ENCODE measurements at regions not wholly inside any gene's neighbourhood (a gene's known extent, or its start where the extent isn't known, plus 50 kb on each side); places are given as distances from the start of the nearest gene placed in this dataset.

DNA sequence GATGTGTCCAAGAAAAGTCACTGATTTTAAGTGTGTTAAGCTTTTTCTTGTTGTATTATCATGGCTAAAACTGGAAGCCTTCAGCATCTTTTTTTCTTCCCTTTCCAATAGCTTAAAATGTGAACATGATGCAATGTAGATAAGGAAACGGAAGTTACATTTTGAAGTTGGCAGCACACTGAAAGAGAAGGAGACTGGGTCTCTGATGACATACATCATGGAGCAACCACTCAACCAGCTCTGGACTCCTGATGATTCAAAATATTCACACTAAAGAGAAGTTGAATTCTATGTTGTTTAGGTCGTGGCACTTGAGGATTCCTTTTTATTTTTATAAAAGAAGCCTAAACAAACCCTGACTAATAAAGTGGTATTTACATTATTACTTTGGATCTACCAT is 488.3 kb upstream of the ALCAM start:
- ATAC-seq = no peak
- BruUV-seq (replicated peaks) = no TSS peak
- H3K36me3 ChIP-seq (ENCODE audit: control insufficient read depth, insufficient read depth, low read length) = no peaks in the 10 kb centered on the region
- ChIA-PET CTCF (no interaction called here), POLR2A (no interaction called here)
- no peaks in the 10 kb centered on the region for H3K4me1 ChIP-seq (ENCODE audit: control insufficient read depth, insufficient read depth, low read length)
- no peaks in the 10 kb centered on the region for H3K27me3 ChIP-seq (ENCODE audit: control insufficient read depth, insufficient read depth, low read length)
- no peak for DNase-seq (ENCODE audit: low read depth, low spot score)
- TF ChIP-seq SIN3A (IDR thresholded peaks at IDR 0.05; ENCODE audit: borderline replicate concordance, insufficient read depth, low read depth, low read length) (no peak), TCF7L2 (IDR thresholded peaks at IDR 0.05; ENCODE audit: low read depth, low read length) (no peak), POLR2AphosphoS5 (IDR thresholded peaks at IDR 0.05; ENCODE audit: low read depth, low read length) (no peak)
- TF ChIP-seq, protein P1, sequence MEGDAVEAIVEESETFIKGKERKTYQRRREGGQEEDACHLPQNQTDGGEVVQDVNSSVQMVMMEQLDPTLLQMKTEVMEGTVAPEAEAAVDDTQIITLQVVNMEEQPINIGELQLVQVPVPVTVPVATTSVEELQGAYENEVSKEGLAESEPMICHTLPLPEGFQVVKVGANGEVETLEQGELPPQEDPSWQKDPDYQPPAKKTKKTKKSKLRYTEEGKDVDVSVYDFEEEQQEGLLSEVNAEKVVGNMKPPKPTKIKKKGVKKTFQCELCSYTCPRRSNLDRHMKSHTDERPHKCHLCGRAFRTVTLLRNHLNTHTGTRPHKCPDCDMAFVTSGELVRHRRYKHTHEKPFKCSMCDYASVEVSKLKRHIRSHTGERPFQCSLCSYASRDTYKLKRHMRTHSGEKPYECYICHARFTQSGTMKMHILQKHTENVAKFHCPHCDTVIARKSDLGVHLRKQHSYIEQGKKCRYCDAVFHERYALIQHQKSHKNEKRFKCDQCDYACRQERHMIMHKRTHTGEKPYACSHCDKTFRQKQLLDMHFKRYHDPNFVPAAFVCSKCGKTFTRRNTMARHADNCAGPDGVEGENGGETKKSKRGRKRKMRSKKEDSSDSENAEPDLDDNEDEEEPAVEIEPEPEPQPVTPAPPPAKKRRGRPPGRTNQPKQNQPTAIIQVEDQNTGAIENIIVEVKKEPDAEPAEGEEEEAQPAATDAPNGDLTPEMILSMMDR (IDR thresholded peaks at IDR 0.05) = no peak
- TF ChIP-seq, protein P2, sequence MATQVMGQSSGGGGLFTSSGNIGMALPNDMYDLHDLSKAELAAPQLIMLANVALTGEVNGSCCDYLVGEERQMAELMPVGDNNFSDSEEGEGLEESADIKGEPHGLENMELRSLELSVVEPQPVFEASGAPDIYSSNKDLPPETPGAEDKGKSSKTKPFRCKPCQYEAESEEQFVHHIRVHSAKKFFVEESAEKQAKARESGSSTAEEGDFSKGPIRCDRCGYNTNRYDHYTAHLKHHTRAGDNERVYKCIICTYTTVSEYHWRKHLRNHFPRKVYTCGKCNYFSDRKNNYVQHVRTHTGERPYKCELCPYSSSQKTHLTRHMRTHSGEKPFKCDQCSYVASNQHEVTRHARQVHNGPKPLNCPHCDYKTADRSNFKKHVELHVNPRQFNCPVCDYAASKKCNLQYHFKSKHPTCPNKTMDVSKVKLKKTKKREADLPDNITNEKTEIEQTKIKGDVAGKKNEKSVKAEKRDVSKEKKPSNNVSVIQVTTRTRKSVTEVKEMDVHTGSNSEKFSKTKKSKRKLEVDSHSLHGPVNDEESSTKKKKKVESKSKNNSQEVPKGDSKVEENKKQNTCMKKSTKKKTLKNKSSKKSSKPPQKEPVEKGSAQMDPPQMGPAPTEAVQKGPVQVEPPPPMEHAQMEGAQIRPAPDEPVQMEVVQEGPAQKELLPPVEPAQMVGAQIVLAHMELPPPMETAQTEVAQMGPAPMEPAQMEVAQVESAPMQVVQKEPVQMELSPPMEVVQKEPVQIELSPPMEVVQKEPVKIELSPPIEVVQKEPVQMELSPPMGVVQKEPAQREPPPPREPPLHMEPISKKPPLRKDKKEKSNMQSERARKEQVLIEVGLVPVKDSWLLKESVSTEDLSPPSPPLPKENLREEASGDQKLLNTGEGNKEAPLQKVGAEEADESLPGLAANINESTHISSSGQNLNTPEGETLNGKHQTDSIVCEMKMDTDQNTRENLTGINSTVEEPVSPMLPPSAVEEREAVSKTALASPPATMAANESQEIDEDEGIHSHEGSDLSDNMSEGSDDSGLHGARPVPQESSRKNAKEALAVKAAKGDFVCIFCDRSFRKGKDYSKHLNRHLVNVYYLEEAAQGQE (IDR thresholded peaks at IDR 0.05; ENCODE audit: insufficient read depth in 1 of 2, low read depth in 2 of 2, low read length in 1 of 2) = no peak
- no peak overlapping the region for H3K27ac ChIP-seq (ENCODE audit: low read length)
- no peak overlapping the region for H3K4me3 ChIP-seq (ENCODE audit: low read depth in 2 of 2, low read length in 2 of 2)
- in situ Hi-C loops (cut with HindIII; ENCODE audit: low pct_unique_long_range_greater_than_20kb, low sequenced_read_pairs) = no loop called here
- intact Hi-C loops (cut with micrococcal nuclease; ENCODE audit: unreplicated experiment) = no loop called here
- H3K9me3 ChIP-seq (ENCODE audit: control insufficient read depth, insufficient read depth, low read depth, low read length) = no peaks in the 10 kb centered on the region

DNA sequence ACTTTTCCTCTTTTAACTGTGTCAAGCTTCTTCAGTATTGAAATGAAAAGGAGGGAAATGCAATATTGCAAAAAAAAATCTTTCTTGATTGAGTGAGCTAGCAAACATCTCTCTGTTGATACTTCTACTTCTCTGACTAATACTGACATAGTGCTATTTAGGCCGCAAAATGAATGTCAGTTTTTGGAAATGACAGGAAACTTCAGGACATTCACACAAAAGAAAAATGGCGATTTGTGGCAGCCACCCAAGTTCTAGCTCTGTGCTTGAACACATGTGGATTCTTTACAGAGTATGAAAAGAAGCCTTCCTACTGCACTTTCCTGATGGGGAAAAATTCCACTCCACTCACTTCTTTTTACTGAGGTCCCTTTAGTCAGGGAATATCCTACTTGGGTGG is 486.8 kb upstream of the ALCAM start:
- CTCF ChIA-PET = no interaction called here
- Histone ChIP-seq H3K4me3 (ENCODE audit: low read depth in 2 of 2, low read length in 2 of 2) (no peak overlapping the region), H3K4me1 (ENCODE audit: control insufficient read depth, insufficient read depth, low read length) (no peaks in the 10 kb centered on the region), H3K27me3 (ENCODE audit: control insufficient read depth, insufficient read depth, low read length) (no peaks in the 10 kb centered on the region), H3K27ac (ENCODE audit: low read length) (no peak overlapping the region), H3K36me3 (ENCODE audit: control insufficient read depth, insufficient read depth, low read length) (no peaks in the 10 kb centered on the region), H3K9me3 (ENCODE audit: control insufficient read depth, insufficient read depth, low read depth, low read length) (no peaks in the 10 kb centered on the region)
- ATAC-seq (no peak), DNase-seq (ENCODE audit: low read depth, low spot score) (no peak)
- POLR2A ChIA-PET = no interaction called here
- TF ChIP-seq POLR2AphosphoS5 (IDR thresholded peaks at IDR 0.05; ENCODE audit: low read depth, low read length) = no peak
- TF ChIP-seq, protein P2 (IDR thresholded peaks at IDR 0.05; ENCODE audit: insufficient read depth in 1 of 2, low read depth in 2 of 2, low read length in 1 of 2) = no peak
- TF ChIP-seq, protein P1 (IDR thresholded peaks at IDR 0.05) = no peak
- TF ChIP-seq TCF7L2 (IDR thresholded peaks at IDR 0.05; ENCODE audit: low read depth, low read length) = no peak
- no peak for TF ChIP-seq SIN3A (IDR thresholded peaks at IDR 0.05; ENCODE audit: borderline replicate concordance, insufficient read depth, low read depth, low read length)
- in situ Hi-C loops (cut with HindIII; ENCODE audit: low pct_unique_long_range_greater_than_20kb, low sequenced_read_pairs) (no loop called here), intact Hi-C loops (cut with micrococcal nuclease; ENCODE audit: unreplicated experiment) (no loop called here)
- BruUV-seq (replicated peaks) = no TSS peak
